WTC11 (cell line): ENCODE measurements at regions not wholly inside any gene's neighbourhood (a gene's known extent, or its start where the extent isn't known, plus 50 kb on each side); places are given as distances from the start of the nearest gene placed in this dataset.

Experiments
- ATAC-seq: fragments of 200-7000 bp; cut with Tn5 transposase; 2 replicates; pipeline ENCODE4 v1.10.0; 2021; ENCODE audit warnings: mild to moderate bottlenecking, moderate library complexity
- CTCF ChIA-PET: fragments of 300-600 bp; sonication (Branson Sonifier 250); formaldehyde crosslinking; loops from one replicate; lab custom pipeline; 2021; ENCODE audit warnings: antibody characterized with exemption; lab: Charles Lee
- POLR2A ChIA-PET: fragments of 350-600 bp; sonication (Branson Sonifier 250); formaldehyde crosslinking; loops from one replicate; lab custom pipeline; 2021; ENCODE audit warnings: antibody characterized with exemption; lab: Charles Lee
- DNase-seq: peaks from one replicate; pipeline ENCODE4 v3.0.0; 2021; ENCODE audit warnings: low spot score
- H3K27ac Mint-ChIP-seq: 2 replicates; pipeline ENCODE4 v1.8.0; 2021; ENCODE audit warnings: mixed read lengths
- H3K27me3 Mint-ChIP-seq: 2 replicates; pipeline ENCODE4 v1.8.0; 2021; ENCODE audit warnings: low read depth, mild to moderate bottlenecking, moderate library complexity, mixed read lengths
- H3K36me3 Mint-ChIP-seq: 2 replicates; pipeline ENCODE4 v1.8.0; 2021; ENCODE audit warnings: mixed read lengths
- H3K4me1 Mint-ChIP-seq: 2 replicates; pipeline ENCODE4 v1.8.0; 2022; ENCODE audit warnings: mixed read lengths
- H3K4me3 Mint-ChIP-seq: 2 replicates; pipeline ENCODE4 v1.8.0; 2021; ENCODE audit warnings: mild to moderate bottlenecking, moderate library complexity, mixed read lengths
- H3K9me3 Mint-ChIP-seq: 2 replicates; pipeline ENCODE4 v1.8.0; 2021; ENCODE audit warnings: mixed read lengths
- AFF4 ChIP-seq: sonication (generic); formaldehyde crosslinking; IDR thresholded peaks from 2 replicates; pipeline ENCODE4 v1.8.1; 2023; ENCODE audit warnings: mild to moderate bottlenecking, missing genetic modification reagents, borderline replicate concordance
- AR ChIP-seq: fragments of 250-450 bp; sonication (Bioruptor Pico); IDR thresholded peaks from 2 replicates; pipeline ENCODE4 v1.9.0; 2021; ENCODE audit warnings: mild to moderate bottlenecking
- CBFB ChIP-seq: sonication (generic); formaldehyde crosslinking; IDR thresholded peaks from 2 replicates; pipeline ENCODE4 v1.8.1; 2022; ENCODE audit warnings: mild to moderate bottlenecking, low read depth, missing genetic modification reagents
- CREB1 ChIP-seq: sonication (generic); formaldehyde crosslinking; IDR thresholded peaks from 2 replicates; pipeline ENCODE4 v1.8.0; 2023; ENCODE audit warnings: mild to moderate bottlenecking, missing genetic modification reagents
- CREM ChIP-seq: sonication (generic); formaldehyde crosslinking; IDR thresholded peaks from 2 replicates; pipeline ENCODE4 v1.8.1; 2022; ENCODE audit warnings: mild to moderate bottlenecking, missing genetic modification reagents, moderate library complexity
- ERG ChIP-seq: fragments of 250-450 bp; sonication (Bioruptor Pico); IDR thresholded peaks from 2 replicates; pipeline ENCODE4 v1.8.0; 2021; ENCODE audit warnings: mild to moderate bottlenecking
- GRHL2 ChIP-seq: fragments of 250-450 bp; sonication (Bioruptor Pico); IDR thresholded peaks from 2 replicates; pipeline ENCODE4 v1.8.0; 2022; ENCODE audit warnings: mild to moderate bottlenecking, moderate library complexity; ENCODE audit not compliant: insufficient replicate concordance, severe bottlenecking
- IRF1 ChIP-seq: sonication (generic); formaldehyde crosslinking; IDR thresholded peaks from 2 replicates; pipeline ENCODE4 v1.8.0; 2023; ENCODE audit warnings: missing genetic modification reagents
- IRF2 ChIP-seq: sonication (generic); formaldehyde crosslinking; IDR thresholded peaks from 2 replicates; pipeline ENCODE4 v1.8.0; 2022; ENCODE audit warnings: low read depth, missing genetic modification reagents, borderline replicate concordance
- JUN ChIP-seq: sonication (generic); formaldehyde crosslinking; IDR thresholded peaks from 2 replicates; pipeline ENCODE4 v1.8.0; 2023; ENCODE audit warnings: mild to moderate bottlenecking, missing genetic modification reagents
- MLX ChIP-seq: sonication (generic); formaldehyde crosslinking; IDR thresholded peaks from 2 replicates; pipeline ENCODE4 v1.8.1; 2023; ENCODE audit warnings: mild to moderate bottlenecking, missing genetic modification reagents, moderate library complexity
- NR3C1 ChIP-seq: sonication (generic); formaldehyde crosslinking; conservative IDR thresholded peaks from 2 replicates; pipeline ENCODE4 v1.8.1; 2023; ENCODE audit warnings: low read depth, mild to moderate bottlenecking, missing genetic modification reagents
- SP1 ChIP-seq: sonication (generic); formaldehyde crosslinking; conservative IDR thresholded peaks from 2 replicates; pipeline ENCODE4 v1.8.1; 2022; ENCODE audit warnings: missing genetic modification reagents
- STAT6 ChIP-seq: sonication (generic); formaldehyde crosslinking; conservative IDR thresholded peaks from 2 replicates; pipeline ENCODE4 v1.8.1; 2023; ENCODE audit warnings: mild to moderate bottlenecking, low read depth, missing genetic modification reagents, moderate library complexity
- TP53 ChIP-seq: sonication (generic); formaldehyde crosslinking; IDR thresholded peaks from 2 replicates; pipeline ENCODE4 v1.8.1; 2023; ENCODE audit warnings: mild to moderate bottlenecking, missing genetic modification reagents
- ZNF219 ChIP-seq: sonication (generic); formaldehyde crosslinking; IDR thresholded peaks from 2 replicates; pipeline ENCODE4 v1.8.0; 2023; ENCODE audit warnings: missing genetic modification reagents, mild to moderate bottlenecking, borderline replicate concordance
- ZNF416 ChIP-seq: fragments of 250-450 bp; sonication (Bioruptor Pico); IDR thresholded peaks from 2 replicates; pipeline ENCODE4 v1.9.0; 2021; ENCODE audit warnings: mild to moderate bottlenecking, inconsistent platforms

GRCh38 chr1:187267827-187268226 is 439.1 kb downstream of the PLA2G4A start:
- no peak for DNase-seq

More at GRCh38 chr1:187267827-187268226, 439.1 kb downstream of the PLA2G4A start:
- H3K4me1 Mint-ChIP-seq, result peaks cover 13% of the 10 kb centered on the region
- ChIA-PET CTCF (no interaction called here), POLR2A (no interaction called here)
- H3K27me3 Mint-ChIP-seq, result no peaks in the 10 kb centered on the region
- H3K27ac Mint-ChIP-seq, result no peak overlapping the region
- TF ChIP-seq SP1 (no peak), CBFB (CRISPR knock-in tag) (no peak), ZNF219 (CRISPR knock-in tag) (no peak), MLX (CRISPR knock-in tag) (no peak), JUN (no peak), GRHL2 (CRISPR knock-in tag) (no peak), ERG (CRISPR knock-in tag) (no peak), CREM (CRISPR knock-in tag) (no peak), AFF4 (CRISPR knock-in tag) (no peak), AR (CRISPR knock-in tag) (no peak), NR3C1 (CRISPR knock-in tag) (no peak), IRF1 (no peak), CREB1 (no peak), TP53 (CRISPR knock-in tag) (no peak), STAT6 (CRISPR knock-in tag) (no peak), ZNF416 (CRISPR knock-in tag) (no peak), IRF2 (CRISPR knock-in tag) (no peak)
- no peaks in the 10 kb centered on the region for H3K9me3 Mint-ChIP-seq
- H3K4me3 Mint-ChIP-seq, result no peak overlapping the region
- ATAC-seq, result no peak
- H3K36me3 Mint-ChIP-seq, result no peaks in the 10 kb centered on the region
